NCI-H774 (cell line): ENCODE measurements at regions not wholly inside any gene's neighbourhood (a gene's known extent, or its start where the extent isn't known, plus 50 kb on each side); places are given as distances from the start of the nearest gene placed in this dataset.

Experiments used
- DNase-seq: peaks from one replicate; lab custom pipeline; 2025; lab: John Stamatoyannopoulos, UW

- no peak for DNase-seq
Measured at GRCh38 chr20:22861231-22861980, 173.7 kb upstream of the SSTR4 start.

GRCh38 chr20:22861990-22862389 lies 173.1 kb upstream of the SSTR4 start:
- no peak for DNase-seq

DNA sequence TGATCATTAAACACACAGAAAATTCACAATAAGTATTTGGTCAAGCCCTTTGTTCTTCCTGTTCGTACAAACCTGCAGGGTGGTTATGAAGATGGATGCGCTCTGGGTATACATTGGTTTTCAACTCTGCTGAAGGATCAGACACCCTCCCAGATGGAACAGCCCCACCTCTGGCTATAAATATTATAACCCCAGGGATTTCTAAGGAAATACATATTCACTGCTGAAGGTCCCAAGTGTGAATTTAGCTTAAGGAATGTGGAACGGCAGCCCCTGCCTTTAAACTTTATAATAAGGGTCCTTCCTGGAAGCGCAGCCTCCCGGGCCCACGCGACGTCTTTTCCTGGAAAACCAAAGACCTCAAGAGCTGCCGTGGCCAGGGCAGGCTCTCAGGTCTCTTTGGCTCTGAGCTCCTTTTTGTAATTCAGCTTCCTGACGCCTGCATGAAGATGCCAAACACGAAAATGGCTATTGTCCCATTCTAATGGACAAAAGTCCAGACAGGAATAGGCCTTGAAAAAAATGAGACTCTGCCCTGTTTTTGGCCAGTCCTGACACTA lies 172.4 kb upstream of the SSTR4 start:
- DNase-seq: peak; percentile 3

DNA sequence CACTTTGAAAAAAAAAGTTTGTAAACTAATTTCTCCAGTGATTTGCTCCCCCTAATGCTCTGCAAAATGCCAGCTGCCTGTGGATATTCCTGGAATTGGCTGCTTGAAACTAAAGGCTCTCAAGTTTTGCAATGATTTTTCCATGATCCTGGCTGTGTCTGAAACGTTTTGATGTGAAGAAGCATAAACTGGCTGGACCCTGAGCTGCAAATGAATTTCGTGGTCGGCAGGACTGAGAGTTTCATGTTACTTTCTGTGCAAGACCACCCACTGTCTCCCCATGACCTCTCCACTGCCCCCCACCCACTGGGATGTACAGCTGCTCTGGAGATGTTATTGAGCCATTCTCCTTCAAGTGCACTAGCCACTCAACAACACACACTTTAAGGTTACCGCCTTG lies 171.3 kb upstream of the SSTR4 start:
- no peak for DNase-seq

GRCh38 chr20:22866812-22867341 lies 168.2 kb upstream of the SSTR4 start:
- DNase-seq: no peak

DNA sequence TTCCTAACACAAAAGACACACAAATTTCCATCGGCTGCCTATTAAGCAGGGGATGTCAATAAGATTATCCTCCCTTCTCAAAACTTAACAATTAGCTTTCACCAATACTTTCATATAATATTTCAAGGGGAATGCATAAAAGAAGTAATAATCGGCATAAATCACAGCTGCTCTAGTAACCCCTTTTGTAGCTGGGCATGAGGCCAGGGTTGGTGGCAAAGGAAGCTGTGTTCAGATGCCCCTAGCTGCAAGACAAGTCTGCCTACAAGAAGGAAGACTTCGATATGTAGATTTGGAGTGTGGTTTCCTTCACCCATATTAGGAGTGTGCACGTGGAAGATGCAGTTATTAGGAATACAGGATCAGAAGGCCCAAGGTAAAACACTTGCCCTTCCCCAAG lies 156.9 kb upstream of the SSTR4 start:
- no peak for DNase-seq

DNA sequence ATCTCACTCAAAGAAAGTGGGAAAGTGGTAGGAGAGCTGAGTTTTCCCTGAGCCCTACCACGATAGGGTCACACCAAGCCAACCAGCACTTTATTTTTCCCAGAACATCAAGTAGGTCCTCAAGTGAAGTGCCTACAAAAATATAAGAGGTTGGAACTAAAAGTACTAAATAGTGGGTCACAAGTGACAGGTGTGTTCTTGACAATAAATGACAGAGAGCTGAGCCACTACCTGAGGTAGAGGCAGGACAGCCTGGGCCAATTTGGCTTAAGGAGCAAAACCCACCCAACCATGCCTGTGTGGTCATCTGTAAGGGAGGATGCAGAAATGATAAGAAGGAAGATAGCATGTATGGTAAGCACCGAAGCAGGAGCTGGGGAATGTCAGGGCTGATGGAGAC lies 154.8 kb upstream of the SSTR4 start:
- DNase-seq: no peak

DNA sequence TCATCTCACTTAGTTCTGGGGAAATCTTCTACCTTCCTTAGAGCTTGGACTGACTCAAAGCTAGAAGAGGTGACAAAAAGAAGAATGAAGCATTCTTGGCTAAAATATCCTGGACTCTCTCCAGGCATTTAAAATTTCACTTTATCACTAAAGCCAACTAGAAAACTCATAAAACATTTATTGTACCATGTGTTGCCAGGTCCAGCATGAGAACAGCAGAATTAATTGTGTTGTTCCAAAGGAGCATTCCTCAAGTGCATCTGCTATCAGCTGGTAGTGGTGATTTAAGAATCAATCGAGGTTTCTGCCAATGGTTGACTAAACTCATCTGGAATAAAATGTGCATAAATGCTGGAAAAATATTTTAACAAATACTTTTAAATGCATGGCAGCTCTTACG lies 147.3 kb upstream of the SSTR4 start:
- DNase-seq: no peak

DNA sequence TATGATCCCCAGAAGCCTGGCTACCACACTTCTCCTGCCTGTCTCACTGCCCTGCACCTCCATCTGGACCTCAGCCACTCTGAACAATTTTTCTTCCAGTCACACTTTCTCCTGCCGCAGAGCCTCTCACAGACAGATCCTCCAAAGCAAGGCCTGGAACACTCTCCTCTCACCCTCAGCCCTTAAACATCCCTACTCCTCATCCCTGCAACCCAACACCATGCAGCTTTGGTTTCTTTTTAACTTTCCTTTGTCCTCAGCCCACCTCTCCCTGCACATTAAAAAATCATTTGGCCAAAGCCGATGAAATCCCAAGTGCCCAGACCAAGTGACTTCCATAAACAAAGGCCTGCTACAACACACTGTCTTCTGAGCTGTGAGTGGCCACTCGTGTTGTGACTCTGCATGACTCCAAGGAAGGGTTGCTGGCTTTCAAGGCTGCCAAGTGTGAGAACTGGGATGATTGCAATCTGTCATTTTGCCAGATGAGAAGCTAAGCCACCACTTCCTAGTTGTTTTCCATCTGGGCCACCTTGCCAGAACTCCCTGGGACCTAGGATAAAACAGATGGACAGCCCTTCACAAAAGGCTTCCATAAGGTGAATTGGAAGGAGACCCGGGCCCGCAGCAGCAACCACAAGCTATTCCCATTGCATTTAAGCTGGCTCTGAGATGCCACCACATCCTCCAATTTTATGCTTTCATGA lies 144.4 kb upstream of the SSTR4 start:
- DNase-seq: no peak

DNA sequence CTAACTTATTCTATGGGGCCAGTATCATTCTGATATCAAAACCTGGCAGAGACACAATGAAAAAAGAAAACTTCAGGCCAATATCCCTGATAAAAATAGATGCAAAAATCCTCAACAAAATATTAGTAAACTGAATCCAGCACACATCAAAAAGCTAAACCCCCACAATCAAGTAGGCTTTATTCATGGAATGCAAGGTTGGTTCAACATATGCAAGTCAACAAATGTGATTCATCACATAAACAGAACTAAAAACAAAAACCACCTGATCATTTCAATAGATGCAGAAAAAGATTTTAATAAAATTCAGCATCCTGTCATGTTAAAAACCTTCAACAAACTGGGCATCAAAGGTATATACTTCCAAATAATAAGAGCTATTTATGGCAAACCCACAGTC lies 133.9 kb upstream of the SSTR4 start:
- DNase-seq: no peak

DNA sequence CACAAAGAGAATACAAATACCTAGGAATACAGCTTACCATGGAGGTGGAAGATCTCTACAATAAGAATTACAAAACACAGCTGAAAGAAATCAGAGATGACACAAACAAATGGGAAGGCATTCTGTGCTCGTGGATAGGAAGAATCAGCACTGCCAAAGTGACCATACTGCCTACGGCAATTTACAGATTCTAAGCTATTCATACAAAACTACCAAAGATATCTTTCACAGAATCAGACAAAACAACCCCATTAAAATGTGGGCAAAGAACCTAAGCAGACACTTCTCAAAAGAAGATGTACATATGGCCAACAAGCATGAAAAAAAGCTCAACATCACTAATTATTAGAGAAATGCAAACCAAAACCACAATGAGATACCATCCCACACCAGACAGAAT lies 133.2 kb upstream of the SSTR4 start:
- DNase-seq: no peak

DNA sequence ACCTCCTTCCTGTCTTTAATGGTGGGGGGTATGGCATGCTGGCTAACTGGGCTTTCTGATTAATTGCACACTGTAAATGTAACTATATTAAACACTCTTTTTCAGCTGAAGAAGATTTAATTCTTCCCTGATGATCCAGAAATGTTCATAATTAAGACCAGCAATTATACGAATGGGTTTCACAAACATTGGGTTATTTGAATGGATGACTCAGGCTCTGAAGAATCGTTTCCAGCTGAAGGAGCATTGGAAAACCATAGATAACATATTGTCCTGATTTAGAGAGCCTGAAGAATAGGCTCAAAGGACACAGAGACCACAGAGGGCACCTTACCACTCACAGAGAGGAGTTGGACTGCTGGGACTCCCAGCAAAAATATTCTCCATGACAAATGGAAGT lies 130.7 kb upstream of the SSTR4 start:
- no peak for DNase-seq

- DNase-seq: no peak
Measured at GRCh38 chr20:22904905-22905304, 130.2 kb upstream of the SSTR4 start.

- no peak for DNase-seq
Measured at GRCh38 chr20:22905658-22906057, 129.5 kb upstream of the SSTR4 start.

DNA sequence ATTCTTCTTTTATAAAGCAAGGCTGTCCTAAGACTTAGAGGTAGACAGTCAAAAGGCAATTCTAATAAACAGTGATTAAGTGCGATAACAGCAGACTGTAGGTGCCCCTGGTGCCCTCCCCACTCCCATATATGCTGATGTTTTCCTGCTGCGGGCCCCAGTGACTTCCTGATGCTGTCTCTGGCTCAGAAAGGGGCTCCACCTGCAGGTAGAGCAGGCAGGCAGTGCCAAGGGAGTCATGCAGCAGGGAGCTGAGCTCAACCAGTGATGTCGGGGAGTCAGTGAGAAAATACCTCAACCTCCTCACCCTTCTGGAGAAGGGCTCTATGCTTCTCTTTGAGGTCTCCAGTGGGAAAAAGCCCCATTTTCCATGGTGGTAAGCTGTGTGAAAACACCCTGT lies 126.7 kb upstream of the SSTR4 start:
- DNase-seq: no peak

- DNase-seq: no peak
Measured at GRCh38 chr20:22908944-22909343, 126.2 kb upstream of the SSTR4 start.

GRCh38 chr20:22909436-22909835 lies 125.7 kb upstream of the SSTR4 start:
- DNase-seq: no peak

DNA sequence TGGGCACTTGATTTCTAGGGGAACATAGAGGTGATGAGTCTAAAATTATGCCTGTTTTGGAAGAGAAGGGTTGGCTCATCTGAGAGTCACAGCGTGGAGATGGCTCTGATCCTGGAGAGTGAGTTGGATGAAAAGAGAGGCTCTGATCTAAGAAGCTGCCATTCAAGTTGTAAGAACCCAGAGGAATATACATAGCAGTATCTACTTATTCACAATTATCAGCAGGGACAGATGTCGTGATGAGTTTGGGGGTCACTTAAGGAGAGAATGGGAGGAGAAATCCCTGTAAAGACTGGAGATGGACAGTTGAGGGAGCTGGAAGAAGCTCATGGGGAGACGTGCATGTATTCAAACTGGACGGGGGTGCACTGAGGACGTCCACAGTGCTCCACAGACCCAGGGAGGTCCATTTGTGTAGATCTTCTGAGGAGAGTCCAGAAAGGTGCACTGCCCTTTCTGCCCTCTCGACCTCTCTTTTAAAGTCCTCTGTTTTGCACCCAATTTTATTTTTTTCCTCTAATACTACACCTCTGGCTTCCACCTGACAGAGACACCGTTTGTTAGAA lies 124.7 kb upstream of the SSTR4 start:
- DNase-seq: no peak

- no peak for DNase-seq
Measured at GRCh38 chr20:22914291-22914690, 120.8 kb upstream of the SSTR4 start.

GRCh38 chr20:22915512-22915911 lies 119.6 kb upstream of the SSTR4 start:
- DNase-seq: no peak

- no peak for DNase-seq
Measured at GRCh38 chr20:22916021-22916842, 118.9 kb upstream of the SSTR4 start.
